IPS-NIHi11 (cell line): ENCODE measurements at regions not wholly inside any gene's neighbourhood (a gene's known extent, or its start where the extent isn't known, plus 50 kb on each side); places are given as distances from the start of the nearest gene placed in this dataset.

Experiments used
- DNase-seq: peaks from one replicate; pipeline ENCODE4 v3.0.0; 2012; ENCODE audit warnings: mixed read lengths, low spot score

- DNase-seq = no peak
Observed at GRCh38 chr4:177047851-177048174, 255.1 kb upstream of the VEGFC start.

- peak; percentile 58 for DNase-seq
Observed at GRCh38 chr4:177051473-177052060, 258.1 kb upstream of the NEIL3 start.

GRCh38 chr4:177052211-177052934 is 257.3 kb upstream of the NEIL3 start:
- no peak for DNase-seq

- DNase-seq = no peak
Observed at GRCh38 chr4:177057186-177057585, 252.5 kb upstream of the NEIL3 start.

- DNase-seq = no peak
Observed at GRCh38 chr4:177064116-177064515, 245.6 kb upstream of the NEIL3 start.

GRCh38 chr4:177064729-177065394 is 244.8 kb upstream of the NEIL3 start:
- no peak for DNase-seq

- no peak for DNase-seq
Observed at GRCh38 chr4:177066746-177067145, 242.9 kb upstream of the NEIL3 start.

GRCh38 chr4:177070533-177071058 is 239.1 kb upstream of the NEIL3 start:
- DNase-seq = no peak

- no peak for DNase-seq
Observed at GRCh38 chr4:177077095-177077971, 232.3 kb upstream of the NEIL3 start.

- DNase-seq = no peak
Observed at GRCh38 chr4:177079327-177079726, 230.3 kb upstream of the NEIL3 start.

GRCh38 chr4:177080388-177080787 is 229.3 kb upstream of the NEIL3 start:
- DNase-seq = no peak

GRCh38 chr4:177087060-177087459 is 222.6 kb upstream of the NEIL3 start:
- no peak for DNase-seq

GRCh38 chr4:177087499-177087898 is 222.2 kb upstream of the NEIL3 start:
- DNase-seq = no peak

GRCh38 chr4:177091515-177091914 is 218.2 kb upstream of the NEIL3 start:
- no peak for DNase-seq

GRCh38 chr4:177092807-177093206 is 216.9 kb upstream of the NEIL3 start:
- no peak for DNase-seq

GRCh38 chr4:177093964-177094363 is 215.7 kb upstream of the NEIL3 start:
- DNase-seq = no peak

- DNase-seq = no peak
Observed at GRCh38 chr4:177097291-177097690, 212.4 kb upstream of the NEIL3 start.

- no peak for DNase-seq
Observed at GRCh38 chr4:177099211-177099610, 210.5 kb upstream of the NEIL3 start.

- no peak for DNase-seq
Observed at GRCh38 chr4:177100307-177100706, 209.4 kb upstream of the NEIL3 start.

- no peak for DNase-seq
Observed at GRCh38 chr4:177103619-177104018, 206.1 kb upstream of the NEIL3 start.

- no peak for DNase-seq
Observed at GRCh38 chr4:177105536-177105935, 204.1 kb upstream of the NEIL3 start.

- DNase-seq = no peak
Observed at GRCh38 chr4:177107288-177107921, 202.3 kb upstream of the NEIL3 start.
